HepG2 (cell line): ENCODE measurements at regions not wholly inside any gene's neighbourhood (a gene's known extent, or its start where the extent isn't known, plus 50 kb on each side); places are given as distances from the start of the nearest gene placed in this dataset.

ENCODE experiments used
- ATAC-seq: fragments of 200-7000 bp; cut with Tn5 transposase; 3 replicates; pipeline ENCODE4 v1.9.1; 2020; ENCODE audit warnings: mild to moderate bottlenecking, moderate library complexity
- BruUV-seq: library from RNA; stranded (reverse); fragments of 400-500 nt; replicated peaks from 2 replicates; lab custom pipeline; 2021; lab: Mats Ljungman, UMichigan
- CTCF ChIA-PET: fragments of 300-600 bp; formaldehyde crosslinking; extraction: SDS; loops from one replicate; lab custom pipeline; 2021; ENCODE audit warnings: low total read pairs, inconsistent platforms, low intra/inter-chr PET ratio; lab: Yijun Ruan, JAX
- POLR2A ChIA-PET: fragments of 350-600 bp; sonication (Branson Sonifier 250); formaldehyde crosslinking; loops from one replicate; lab custom pipeline; 2020; ENCODE audit warnings: antibody characterized with exemption, inconsistent platforms; lab: Yijun Ruan, JAX
- DNase-seq: peaks from one replicate; pipeline ENCODE4 v3.0.0-alpha.2; 2015; ENCODE audit warnings: low spot score
- FAIRE-seq: peaks from 3 replicates; lab custom pipeline; 2011; peaks lifted over from hg19 to GRCh38; lab: Jason Lieb, UNC
- H2AFZ ChIP-seq: one replicate; pipeline ENCODE4 v1.6.1; 2011; ENCODE audit warnings: low read length, inconsistent platforms
- H3K27ac ChIP-seq: fragments of 300-600 bp; 3 replicates; pipeline ENCODE4 v1.8.0; 2011; ENCODE audit warnings: mixed run types, mild to moderate bottlenecking, mixed read lengths, low read length, inconsistent platforms; ENCODE audit not compliant: insufficient read depth; ENCODE audit errors: extremely low read length
- H3K27me3 ChIP-seq, 2 experiments: fragments of 200-600 bp in 1 of 2; 2 replicates in 1 of 2; 3 replicates in 1 of 2; pipeline versions ENCODE4 v1.6.0 to v1.8.0; 2011; ENCODE audit warnings: low read length in 2 of 2, mild to moderate bottlenecking in 2 of 2, moderate library complexity in 2 of 2, inconsistent platforms in 1 of 2; ENCODE audit not compliant: insufficient read depth in 2 of 2, control insufficient read depth in 1 of 2
- H3K36me3 ChIP-seq, 2 experiments: fragments of 200-600 bp in 1 of 2; replicated peaks in 1 of 2; 2 replicates in 1 of 2; 3 replicates in 1 of 2; pipeline versions ENCODE4 v1.5.1 to v1.8.0; 2011; ENCODE audit warnings: low read length in 2 of 2, inconsistent platforms in 1 of 2; ENCODE audit not compliant: insufficient read depth in 2 of 2, control insufficient read depth in 1 of 2
- H3K4me1 ChIP-seq: 2 replicates; pipeline ENCODE4 v1.5.1; 2012; ENCODE audit warnings: low read length, inconsistent platforms; ENCODE audit not compliant: insufficient read depth
- H3K4me2 ChIP-seq: 2 replicates; pipeline ENCODE4 v1.6.0; 2011; ENCODE audit warnings: low read depth, low read length, inconsistent platforms
- H3K4me3 ChIP-seq, 3 experiments: fragments of 200-600 bp in 1 of 3; sonication (generic), shearing (Covaris generic) in 1 of 3; replicated peaks in 1 of 3; 2 replicates each; pipeline ENCODE4 v1.5.1; 2011 to 2016; ENCODE audit warnings: low read length in 3 of 3, inconsistent platforms in 2 of 3, low read depth in 2 of 3, mild to moderate bottlenecking in 2 of 3, control low read depth in 1 of 3, mixed read lengths in 1 of 3; ENCODE audit not compliant: insufficient read depth in 1 of 3
- H3K79me2 ChIP-seq: one replicate; pipeline ENCODE4 v1.6.1; 2011; ENCODE audit warnings: low read length, inconsistent platforms; ENCODE audit not compliant: insufficient read depth
- H3K9ac ChIP-seq: 2 replicates; pipeline ENCODE4 v1.6.0; 2011; ENCODE audit warnings: mild to moderate bottlenecking, low read depth, low read length, inconsistent platforms; ENCODE audit not compliant: insufficient read depth
- H3K9me3 ChIP-seq: 2 replicates; pipeline ENCODE4 v1.5.1; 2012; ENCODE audit warnings: mild to moderate bottlenecking, low read length
- H4K20me1 ChIP-seq: 2 replicates; pipeline ENCODE4 v1.6.0; 2011; ENCODE audit warnings: inconsistent platforms, mild to moderate bottlenecking, low read length, moderate library complexity; ENCODE audit not compliant: insufficient read depth
- CHCHD3 ChIP-seq: sonication (generic); formaldehyde crosslinking; IDR thresholded peaks from 2 replicates; pipeline ENCODE4 v1.8.0; 2022; ENCODE audit warnings: mild to moderate bottlenecking, missing genetic modification reagents, moderate library complexity
- ETS1 ChIP-seq: sonication (generic); formaldehyde crosslinking; IDR thresholded peaks from 2 replicates; pipeline ENCODE4 v1.4.0; 2020; ENCODE audit warnings: missing genetic modification reagents
- HIC2 ChIP-seq: sonication (generic); formaldehyde crosslinking; IDR thresholded peaks from 2 replicates; pipeline ENCODE4 v1.9.0; 2022; ENCODE audit warnings: low read depth, missing genetic modification reagents
- KAT2B ChIP-seq: fragments of 150-350 bp; IDR thresholded peaks from 2 replicates; pipeline ENCODE4 v1.6.1; 2014; ENCODE audit warnings: low read depth, low read length, borderline replicate concordance
- NPAS2 ChIP-seq: sonication (generic); formaldehyde crosslinking; IDR thresholded peaks from 2 replicates; pipeline ENCODE4 v1.8.0; 2022; ENCODE audit warnings: mild to moderate bottlenecking, missing genetic modification reagents, borderline replicate concordance
- TCF7 ChIP-seq: sonication (generic); IDR thresholded peaks from 2 replicates; pipeline ENCODE4 v1.6.1; 2016; ENCODE audit warnings: antibody characterized with exemption, low read depth
- TFDP2 ChIP-seq: sonication (generic); formaldehyde crosslinking; IDR thresholded peaks from 2 replicates; pipeline ENCODE4 v1.4.0; 2020; ENCODE audit warnings: missing genetic modification reagents
- THAP8 ChIP-seq: sonication (generic); formaldehyde crosslinking; IDR thresholded peaks from 2 replicates; pipeline ENCODE4 v1.5.1; 2020; ENCODE audit warnings: missing genetic modification reagents, mild to moderate bottlenecking, borderline replicate concordance
- ZNF12 ChIP-seq: sonication (generic); formaldehyde crosslinking; IDR thresholded peaks from 2 replicates; pipeline ENCODE4 v1.5.0; 2020; ENCODE audit warnings: missing genetic modification reagents
- ZNF138 ChIP-seq: sonication (generic); formaldehyde crosslinking; IDR thresholded peaks from 2 replicates; pipeline ENCODE4 v1.5.0; 2020; ENCODE audit warnings: mild to moderate bottlenecking, low read depth, missing genetic modification reagents
- ZNF552 ChIP-seq: sonication (generic); formaldehyde crosslinking; IDR thresholded peaks from 2 replicates; pipeline ENCODE4 v1.9.0; 2022; ENCODE audit warnings: missing genetic modification reagents, mild to moderate bottlenecking, borderline replicate concordance
- ZSCAN30 ChIP-seq: sonication (generic); formaldehyde crosslinking; IDR thresholded peaks from 2 replicates; pipeline ENCODE4 v1.5.0; 2020; ENCODE audit warnings: mild to moderate bottlenecking, missing genetic modification reagents
- WGBS: methylation state at CpG from one replicate; pipeline ENCODE4 v1.1.6; 2017; ENCODE audit warnings: low lambda C conversion rate; 5-methylcytosine and 5-hydroxymethylcytosine counted together
- in situ Hi-C: cut with HindIII; loops from 2 replicates; pipeline ENCODE4 v1.10.0; 2017; ENCODE audit warnings: low pct_unique_long_range_greater_than_20kb; ENCODE audit not compliant: extremely low pct_ligation_motif_present
- intact Hi-C: fragments of 100-400 bp; cut with micrococcal nuclease; formaldehyde crosslinking; loops from one replicate; pipeline ENCODE4 v1.10.0; 2022; ENCODE audit not compliant: unreplicated experiment
- TF ChIP-seq, protein P1 (sequence below): sonication (generic); formaldehyde crosslinking; IDR thresholded peaks from 2 replicates; pipeline ENCODE4 v1.5.0; 2020; ENCODE audit warnings: missing genetic modification reagents
- TF ChIP-seq, protein P2 (sequence below): IDR thresholded peaks from 2 replicates; pipeline ENCODE4 v1.6.1; 2016; ENCODE audit warnings: missing compliant biosample characterization, missing genetic modification reagents, borderline replicate concordance

DNA sequence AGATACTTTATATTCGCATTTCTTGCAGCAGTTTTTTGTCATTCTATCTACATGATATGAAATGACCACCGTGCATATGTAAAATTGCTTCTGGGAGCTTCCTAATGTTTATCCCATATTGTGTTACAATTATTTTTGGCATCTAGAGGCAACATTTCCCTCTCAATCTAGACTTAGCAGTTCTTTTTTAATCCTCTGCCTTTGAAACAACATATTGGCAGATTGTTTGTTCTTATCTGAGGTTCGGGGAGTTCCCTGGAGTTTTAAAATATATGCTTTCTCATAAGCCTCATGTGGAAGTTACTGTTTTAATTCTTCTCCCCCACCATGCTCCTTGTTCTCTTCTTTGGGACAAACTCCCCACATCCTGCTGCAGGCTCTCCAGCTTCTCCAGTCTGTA, 130.1 kb upstream of the SLC10A2 start:
- CTCF ChIA-PET: no interaction called here
- H4K20me1 ChIP-seq: no peaks in the 10 kb centered on the region
- no peaks in the 10 kb centered on the region for H3K27me3 ChIP-seq
- no peak for TF ChIP-seq THAP8 (CRISPR knock-in tag)
- no peak for TF ChIP-seq KAT2B
- no peak for TF ChIP-seq ETS1 (CRISPR knock-in tag)
- no peak for TF ChIP-seq NPAS2 (CRISPR knock-in tag)
- TF ChIP-seq TFDP2 (CRISPR knock-in tag): no peak
- no peak for TF ChIP-seq ZNF552 (CRISPR knock-in tag)
- no peak for TF ChIP-seq ZNF138 (CRISPR knock-in tag)
- no peak for TF ChIP-seq TCF7
- TF ChIP-seq, protein P1, sequence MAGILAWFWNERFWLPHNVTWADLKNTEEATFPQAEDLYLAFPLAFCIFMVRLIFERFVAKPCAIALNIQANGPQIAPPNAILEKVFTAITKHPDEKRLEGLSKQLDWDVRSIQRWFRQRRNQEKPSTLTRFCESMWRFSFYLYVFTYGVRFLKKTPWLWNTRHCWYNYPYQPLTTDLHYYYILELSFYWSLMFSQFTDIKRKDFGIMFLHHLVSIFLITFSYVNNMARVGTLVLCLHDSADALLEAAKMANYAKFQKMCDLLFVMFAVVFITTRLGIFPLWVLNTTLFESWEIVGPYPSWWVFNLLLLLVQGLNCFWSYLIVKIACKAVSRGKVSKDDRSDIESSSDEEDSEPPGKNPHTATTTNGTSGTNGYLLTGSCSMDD: no peak
- TF ChIP-seq HIC2: no peak
- TF ChIP-seq ZSCAN30: no peak
- TF ChIP-seq, protein P2, sequence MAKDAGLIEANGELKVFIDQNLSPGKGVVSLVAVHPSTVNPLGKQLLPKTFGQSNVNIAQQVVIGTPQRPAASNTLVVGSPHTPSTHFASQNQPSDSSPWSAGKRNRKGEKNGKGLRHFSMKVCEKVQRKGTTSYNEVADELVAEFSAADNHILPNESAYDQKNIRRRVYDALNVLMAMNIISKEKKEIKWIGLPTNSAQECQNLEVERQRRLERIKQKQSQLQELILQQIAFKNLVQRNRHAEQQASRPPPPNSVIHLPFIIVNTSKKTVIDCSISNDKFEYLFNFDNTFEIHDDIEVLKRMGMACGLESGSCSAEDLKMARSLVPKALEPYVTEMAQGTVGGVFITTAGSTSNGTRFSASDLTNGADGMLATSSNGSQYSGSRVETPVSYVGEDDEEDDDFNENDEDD (CRISPR knock-in tag): no peak
- TF ChIP-seq CHCHD3 (CRISPR knock-in tag): no peak
- no peak for TF ChIP-seq ZNF12 (CRISPR knock-in tag)
- TF ChIP-seq, all 625 proteins: peak for 0
- H3K9ac ChIP-seq: no peak overlapping the region
- ATAC-seq (no peak), DNase-seq (no peak), FAIRE-seq (no peak)
- H3K79me2 ChIP-seq: no peaks in the 10 kb centered on the region
- in situ Hi-C loops: no loop called here
- BruUV-seq: no TSS peak
- intact Hi-C loops: no loop called here
- H3K27ac ChIP-seq: no peak overlapping the region
- no peak overlapping the region for H2AFZ ChIP-seq
- H3K36me3 ChIP-seq: no peaks in the 10 kb centered on the region
- no peak overlapping the region for H3K4me2 ChIP-seq
- H3K4me1 ChIP-seq: peaks cover 17% of the 10 kb centered on the region
- POLR2A ChIA-PET: no interaction called here
- H3K9me3 ChIP-seq: no peaks in the 10 kb centered on the region
- 4% methylated on average over 3 of the region's 3 CpGs for WGBS
- no peak overlapping the region for H3K4me3 ChIP-seq
